H9 (cell line): ENCODE measurements at regions not wholly inside any gene's neighbourhood (a gene's known extent, or its start where the extent isn't known, plus 50 kb on each side); places are given as distances from the start of the nearest gene placed in this dataset.

Experiments
- DNase-seq: peaks from one replicate; pipeline ENCODE4 v3.0.0-alpha.2; 2017
- H2AFZ ChIP-seq: one replicate; pipeline ENCODE4 v1.6.1; 2013; ENCODE audit warnings: mild to moderate bottlenecking, low read length, control low read depth, moderate library complexity
- H2AK5ac ChIP-seq: 2 replicates; pipeline ENCODE4 v1.6.1; 2013; ENCODE audit warnings: low read length, control low read depth, mixed read lengths; ENCODE audit not compliant: insufficient read length
- H2BK120ac ChIP-seq: one replicate; pipeline ENCODE4 v1.6.1; 2013; ENCODE audit warnings: low read depth, mild to moderate bottlenecking, low read length, control low read depth, inconsistent platforms; ENCODE audit not compliant: poor library complexity, severe bottlenecking
- H2BK12ac ChIP-seq: 2 replicates; pipeline ENCODE4 v1.6.1; 2013; ENCODE audit warnings: low read length, control low read depth, mixed read lengths, low read depth; ENCODE audit not compliant: insufficient read length
- H2BK15ac ChIP-seq: 2 replicates; pipeline ENCODE4 v1.6.1; 2013; ENCODE audit warnings: low read depth, low read length, control low read depth
- H2BK20ac ChIP-seq: one replicate; pipeline ENCODE4 v1.6.1; 2013; ENCODE audit warnings: low read depth, mild to moderate bottlenecking, low read length, control low read depth, inconsistent platforms; ENCODE audit not compliant: poor library complexity, severe bottlenecking
- H2BK5ac ChIP-seq: 2 replicates; pipeline ENCODE4 v1.6.1; 2013; ENCODE audit warnings: low read length, control low read depth, mixed read lengths; ENCODE audit not compliant: insufficient read length
- H3K14ac ChIP-seq: 2 replicates; pipeline ENCODE4 v1.6.1; 2013; ENCODE audit warnings: low read length, control low read depth; ENCODE audit not compliant: insufficient read depth
- H3K18ac ChIP-seq: 2 replicates; pipeline ENCODE4 v1.6.1; 2013; ENCODE audit warnings: low read depth, mild to moderate bottlenecking, mixed read lengths, low read length, control low read depth; ENCODE audit not compliant: insufficient read length
- H3K23ac ChIP-seq: 2 replicates; pipeline ENCODE4 v1.6.1; 2013; ENCODE audit warnings: low read length, control low read depth, mixed read lengths, low read depth; ENCODE audit not compliant: insufficient read length
- H3K23me2 ChIP-seq: 2 replicates; pipeline ENCODE4 v1.6.1; 2013; ENCODE audit warnings: low read depth, mild to moderate bottlenecking, mixed read lengths, low read length, control low read depth; ENCODE audit not compliant: insufficient read length, poor library complexity, severe bottlenecking
- H3K27ac ChIP-seq: 2 replicates; pipeline ENCODE4 v1.5.1; 2013; ENCODE audit warnings: low read length, control low read depth, mixed read lengths, low read depth; ENCODE audit not compliant: insufficient read length
- H3K27me3 ChIP-seq: 2 replicates; pipeline ENCODE4 v1.6.1; 2013; ENCODE audit warnings: low read length, control low read depth, inconsistent platforms; ENCODE audit not compliant: insufficient read depth
- H3K4ac ChIP-seq: 2 replicates; pipeline ENCODE4 v1.6.1; 2013; ENCODE audit warnings: low read depth, mild to moderate bottlenecking, control low read depth, inconsistent platforms, low read length, moderate library complexity
- H3K4me1 ChIP-seq: 2 replicates; pipeline ENCODE4 v1.6.1; 2013; ENCODE audit warnings: low read length, control low read depth, inconsistent platforms; ENCODE audit not compliant: insufficient read depth
- H3K4me2 ChIP-seq: 2 replicates; pipeline ENCODE4 v1.6.1; 2013; ENCODE audit warnings: low read length, control low read depth, mixed read lengths; ENCODE audit not compliant: insufficient read length, insufficient read depth
- H3K56ac ChIP-seq: 2 replicates; pipeline ENCODE4 v1.6.1; 2013; ENCODE audit warnings: low read depth, mild to moderate bottlenecking, mixed read lengths, low read length, control low read depth; ENCODE audit not compliant: insufficient read length
- H3K79me1 ChIP-seq: 2 replicates; pipeline ENCODE4 v1.6.1; 2013; ENCODE audit warnings: low read depth, mild to moderate bottlenecking, moderate library complexity, low read length, control low read depth, inconsistent platforms; ENCODE audit not compliant: insufficient read depth, poor library complexity, severe bottlenecking
- H3K79me2 ChIP-seq: 2 replicates; pipeline ENCODE4 v1.6.1; 2013; ENCODE audit warnings: low read length, control low read depth, inconsistent platforms; ENCODE audit not compliant: insufficient read depth
- H3K9ac ChIP-seq: 2 replicates; pipeline ENCODE4 v1.6.1; 2013; ENCODE audit warnings: low read length, control low read depth, mixed read lengths; ENCODE audit not compliant: insufficient read length; ENCODE audit errors: extremely low read depth
- H3K9me3 ChIP-seq: one replicate; pipeline ENCODE4 v1.6.1; 2013; ENCODE audit warnings: low read depth, low read length, inconsistent platforms; ENCODE audit not compliant: control insufficient read depth
- H3T11ph ChIP-seq: one replicate; pipeline ENCODE4 v1.6.1; 2013; ENCODE audit warnings: mild to moderate bottlenecking, low read length, control low read depth, inconsistent platforms
- H4K20me1 ChIP-seq: one replicate; pipeline ENCODE4 v1.6.1; 2013; ENCODE audit not compliant: control insufficient read depth, insufficient read length, insufficient read depth
- H4K5ac ChIP-seq: 2 replicates; pipeline ENCODE4 v1.6.1; 2013; ENCODE audit warnings: low read depth, mild to moderate bottlenecking, mixed read lengths, low read length, control low read depth; ENCODE audit not compliant: insufficient read length
- H4K8ac ChIP-seq: replicated peaks from 2 replicates; pipeline ENCODE4 v1.6.1; 2013; ENCODE audit warnings: low read length, control low read depth, mixed read lengths, low read depth; ENCODE audit not compliant: insufficient read length
- H4K91ac ChIP-seq: 2 replicates; pipeline ENCODE4 v1.6.1; 2013; ENCODE audit warnings: low read depth, mild to moderate bottlenecking, moderate library complexity, mixed read lengths, low read length, control low read depth; ENCODE audit not compliant: insufficient read length
- H3K27ac Mint-ChIP-seq, 3 experiments: 2 replicates in 2 of 3; 3 replicates in 1 of 3; pipeline ENCODE4 v1.8.0; 2020 to 2021; ENCODE audit warnings: mixed read lengths in 3 of 3, mild to moderate bottlenecking in 1 of 3, moderate library complexity in 1 of 3
- H3K27me3 Mint-ChIP-seq: 2 replicates; pipeline ENCODE4 v1.8.0; 2021; ENCODE audit warnings: low read depth, mild to moderate bottlenecking, moderate library complexity, mixed read lengths
- H3K36me3 Mint-ChIP-seq, 3 experiments: 2 replicates in 2 of 3; 3 replicates in 1 of 3; pipeline ENCODE4 v1.8.0; 2020 to 2021; ENCODE audit warnings: low read depth in 3 of 3, mixed read lengths in 3 of 3; ENCODE audit not compliant: insufficient read depth in 1 of 3
- H3K4me1 Mint-ChIP-seq, 2 experiments: 2 replicates each; pipeline ENCODE4 v1.8.0; 2020; ENCODE audit warnings: mixed read lengths in 2 of 2
- H3K4me3 Mint-ChIP-seq, 2 experiments: 2 replicates in 1 of 2; 3 replicates in 1 of 2; pipeline ENCODE4 v1.8.0; 2020 to 2021; ENCODE audit warnings: mild to moderate bottlenecking in 2 of 2, mixed read lengths in 2 of 2, moderate library complexity in 1 of 2
- H3K9me3 Mint-ChIP-seq, 2 experiments: 2 replicates in 1 of 2; 3 replicates in 1 of 2; pipeline ENCODE4 v1.8.0; 2020; ENCODE audit warnings: mild to moderate bottlenecking in 2 of 2, mixed read lengths in 2 of 2, moderate library complexity in 1 of 2
- WGBS: extraction: QIAGEN DNeasy Blood & Tissue Kit; methylation state at CpG from one replicate; pipeline ENCODE4 v1.1.7; 2013; ENCODE audit warnings: missing lambda C conversion rate, low lambda C conversion rate, mixed read lengths; ENCODE audit not compliant: insufficient read length; ENCODE audit errors: extremely low coverage; 5-methylcytosine and 5-hydroxymethylcytosine counted together
- TF ChIP-seq, protein P1 (sequence below): fragments of 200-600 bp; sonication (generic); conservative IDR thresholded peaks from 3 replicates; pipeline ENCODE4 v1.8.0; 2021; ENCODE audit warnings: antibody characterized with exemption, mild to moderate bottlenecking

DNA sequence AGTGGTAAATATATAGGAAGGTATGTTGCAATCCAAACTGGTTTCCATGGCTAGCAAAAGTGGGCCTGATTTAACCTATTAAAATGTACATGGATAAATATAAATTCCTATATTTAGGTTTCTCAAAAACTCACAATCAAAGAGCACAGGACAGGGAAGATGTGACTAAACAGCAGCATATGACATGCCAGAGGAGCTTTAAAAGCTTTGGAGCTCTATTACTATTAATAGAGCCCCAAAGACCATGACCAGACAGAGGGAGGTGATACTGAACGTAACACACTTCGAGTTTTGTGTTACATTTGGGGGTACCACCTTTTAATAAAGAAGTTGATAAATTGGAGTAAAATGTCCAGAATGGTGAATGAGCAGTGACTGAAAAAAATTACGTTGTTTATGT is 179.5 kb upstream of the SLC14A2 start:
- Histone ChIP-seq H3K23me2 (peaks cover 5% of the 10 kb centered on the region), H3K79me2 (0 out of 2 replicates have a peak, but pooled peaks cover 2% of the 10 kb centered on the region), H3K4me2 (no peak overlapping the region), H3K27me3 (no peaks in the 10 kb centered on the region), H4K91ac (no peak overlapping the region), H2BK15ac (no peak overlapping the region), H4K5ac (no peak overlapping the region), H3K4ac (no peak overlapping the region), H3K9ac (no peak overlapping the region), H2BK5ac (no peak overlapping the region), H3K9me3 (no peaks in the 10 kb centered on the region), H3K27ac (no peak overlapping the region), H3T11ph (no peak overlapping the region), H3K79me1 (no peaks in the 10 kb centered on the region), H4K8ac (no peak overlapping the region), H2BK12ac (no peak overlapping the region), H3K18ac (no peak overlapping the region), H3K23ac (no peak overlapping the region), H2AFZ (no peak overlapping the region), H3K56ac (no peak overlapping the region), H2AK5ac (no peak overlapping the region), H2BK120ac (no peak overlapping the region), H3K4me1 (no peaks in the 10 kb centered on the region), H4K20me1 (no peaks in the 10 kb centered on the region), H3K14ac (no peak overlapping the region), H2BK20ac (no peak overlapping the region)
- no peak for DNase-seq
- no peaks in the 10 kb centered on the region; a peak in 1 of 7 replicates for H3K36me3 Mint-ChIP-seq
- no peak overlapping the region for H3K4me3 Mint-ChIP-seq
- peaks cover 2% of the 10 kb centered on the region; the same call in 1 of the 2 replicates for H3K27me3 Mint-ChIP-seq
- peaks cover 0 to 6% of the 10 kb centered on the region in 2 experiments; a peak in 1 of 4 replicates for H3K4me1 Mint-ChIP-seq
- WGBS: 100% methylated on average over 1 of the region's 3 CpGs
- H3K27ac Mint-ChIP-seq: no peak overlapping the region
- TF ChIP-seq, protein P1, sequence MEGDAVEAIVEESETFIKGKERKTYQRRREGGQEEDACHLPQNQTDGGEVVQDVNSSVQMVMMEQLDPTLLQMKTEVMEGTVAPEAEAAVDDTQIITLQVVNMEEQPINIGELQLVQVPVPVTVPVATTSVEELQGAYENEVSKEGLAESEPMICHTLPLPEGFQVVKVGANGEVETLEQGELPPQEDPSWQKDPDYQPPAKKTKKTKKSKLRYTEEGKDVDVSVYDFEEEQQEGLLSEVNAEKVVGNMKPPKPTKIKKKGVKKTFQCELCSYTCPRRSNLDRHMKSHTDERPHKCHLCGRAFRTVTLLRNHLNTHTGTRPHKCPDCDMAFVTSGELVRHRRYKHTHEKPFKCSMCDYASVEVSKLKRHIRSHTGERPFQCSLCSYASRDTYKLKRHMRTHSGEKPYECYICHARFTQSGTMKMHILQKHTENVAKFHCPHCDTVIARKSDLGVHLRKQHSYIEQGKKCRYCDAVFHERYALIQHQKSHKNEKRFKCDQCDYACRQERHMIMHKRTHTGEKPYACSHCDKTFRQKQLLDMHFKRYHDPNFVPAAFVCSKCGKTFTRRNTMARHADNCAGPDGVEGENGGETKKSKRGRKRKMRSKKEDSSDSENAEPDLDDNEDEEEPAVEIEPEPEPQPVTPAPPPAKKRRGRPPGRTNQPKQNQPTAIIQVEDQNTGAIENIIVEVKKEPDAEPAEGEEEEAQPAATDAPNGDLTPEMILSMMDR: no peak
- no peaks in the 10 kb centered on the region for H3K9me3 Mint-ChIP-seq
